ENCODE measurements at regions not wholly inside any gene's neighbourhood (a gene's known extent, or its start where the extent isn't known, plus 50 kb on each side); places are given as distances from the start of the nearest gene placed in this dataset.

DNA sequence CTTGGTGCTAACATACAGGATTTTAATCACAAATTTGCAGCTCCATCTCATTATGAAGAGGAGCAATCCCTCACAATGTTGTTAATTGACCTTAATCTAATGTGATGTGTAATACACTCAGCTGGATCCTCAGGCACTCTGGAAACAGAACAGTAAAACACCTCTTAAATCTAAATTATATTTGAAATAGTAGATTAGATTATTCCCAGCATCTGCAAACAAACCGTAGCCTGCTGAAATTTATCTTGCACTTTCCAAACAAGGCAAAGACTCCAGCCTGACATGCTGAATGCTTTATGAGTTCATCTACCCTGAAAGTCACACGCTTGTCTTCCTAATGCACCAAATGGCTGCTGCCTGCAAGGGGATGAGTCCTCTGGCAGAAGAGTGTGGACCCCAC is 402.3 kb upstream of the GYPC start:
- no TSS peak for BruUV-seq (replicated peaks)
- intact Hi-C loops (cut with micrococcal nuclease; ENCODE audit: unreplicated experiment): no loop called here

DNA sequence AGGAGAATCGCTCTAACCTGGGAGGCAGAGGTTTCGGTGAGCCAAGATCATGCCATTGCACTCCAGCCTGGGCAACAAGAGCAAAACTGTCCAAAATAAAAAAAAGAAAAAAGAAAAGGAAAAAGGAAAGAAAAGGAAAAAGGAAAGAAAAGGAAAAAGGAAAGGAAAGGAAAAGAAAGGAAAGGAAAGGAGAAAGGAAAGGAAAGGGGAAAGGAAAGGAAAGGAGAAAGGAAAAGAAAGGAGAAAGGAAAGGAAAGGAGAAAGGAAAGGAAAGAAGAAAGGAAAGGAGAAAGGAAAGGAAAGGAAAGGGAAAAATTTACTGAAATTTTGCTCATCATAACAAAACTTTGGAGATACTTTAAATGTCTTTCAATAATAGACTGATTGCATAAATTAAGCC is 391.3 kb upstream of the GYPC start:
- intact Hi-C loops (cut with micrococcal nuclease; ENCODE audit: unreplicated experiment): no loop called here
- Histone ChIP-seq H3K4me1 (ENCODE audit: insufficient read depth, low read length, poor library complexity, severe bottlenecking) (no peaks in the 10 kb centered on the region), H3K36me3 (ENCODE audit: insufficient read depth, low read length, poor library complexity, severe bottlenecking) (no peaks in the 10 kb centered on the region), H3K4me3 (ENCODE audit: low read depth, low read length, poor library complexity, severe bottlenecking) (no peak overlapping the region), H3K9me3 (ENCODE audit: low read depth, low read length, poor library complexity, severe bottlenecking) (no peaks in the 10 kb centered on the region), H3K27me3 (replicated peaks; ENCODE audit: insufficient read depth, low read depth, low read length, poor library complexity) (no peaks in the 10 kb centered on the region), H3K27ac (ENCODE audit: low read depth, low read length, poor library complexity, severe bottlenecking) (no peak overlapping the region)
- CTCF ChIA-PET: no interaction called here
- no peak for TF ChIP-seq EZH2 (IDR thresholded peaks at IDR 0.05; ENCODE audit: borderline replicate concordance, low read depth, low read length, poor library complexity, severe bottlenecking)
- TF ChIP-seq CTCF (conservative IDR thresholded peaks at IDR 0.05; ENCODE audit: low read depth, low read length): no peak
- POLR2A ChIA-PET (ENCODE audit: low non-redundant PET): no interaction called here
- DNase-seq (ENCODE audit: low spot score): no peak
- no TSS peak for BruUV-seq (replicated peaks)

More for the DNA sequence above, 402.3 kb upstream of the GYPC start:
- no peak for DNase-seq (ENCODE audit: low spot score)
- no peak for TF ChIP-seq CTCF (conservative IDR thresholded peaks at IDR 0.05; ENCODE audit: low read depth, low read length)
- TF ChIP-seq EZH2 (IDR thresholded peaks at IDR 0.05; ENCODE audit: borderline replicate concordance, low read depth, low read length, poor library complexity, severe bottlenecking): no peak
- H3K9me3 ChIP-seq (ENCODE audit: low read depth, low read length, poor library complexity, severe bottlenecking): no peaks in the 10 kb centered on the region
- no peak overlapping the region for H3K27ac ChIP-seq (ENCODE audit: low read depth, low read length, poor library complexity, severe bottlenecking)
- POLR2A ChIA-PET (ENCODE audit: low non-redundant PET): no interaction called here
- no peak overlapping the region for H3K4me3 ChIP-seq (ENCODE audit: low read depth, low read length, poor library complexity, severe bottlenecking)
- H3K36me3 ChIP-seq (ENCODE audit: insufficient read depth, low read length, poor library complexity, severe bottlenecking): no peaks in the 10 kb centered on the region
- no peaks in the 10 kb centered on the region for H3K4me1 ChIP-seq (ENCODE audit: insufficient read depth, low read length, poor library complexity, severe bottlenecking)
- H3K27me3 ChIP-seq (replicated peaks; ENCODE audit: insufficient read depth, low read depth, low read length, poor library complexity): no peaks in the 10 kb centered on the region
- CTCF ChIA-PET: no interaction called here

- H3K27me3 ChIP-seq (replicated peaks; ENCODE audit: insufficient read depth, low read depth, low read length, poor library complexity): no peaks in the 10 kb centered on the region
- H3K4me3 ChIP-seq (ENCODE audit: low read depth, low read length, poor library complexity, severe bottlenecking): no peak overlapping the region
- H3K27ac ChIP-seq (ENCODE audit: low read depth, low read length, poor library complexity, severe bottlenecking): no peak overlapping the region
- BruUV-seq (replicated peaks): no TSS peak
- POLR2A ChIA-PET (ENCODE audit: low non-redundant PET): no interaction called here
- DNase-seq (ENCODE audit: low spot score): no peak
- no peaks in the 10 kb centered on the region for H3K36me3 ChIP-seq (ENCODE audit: insufficient read depth, low read length, poor library complexity, severe bottlenecking)
- H3K4me1 ChIP-seq (ENCODE audit: insufficient read depth, low read length, poor library complexity, severe bottlenecking): no peaks in the 10 kb centered on the region
- CTCF ChIA-PET: no interaction called here
- intact Hi-C loops (cut with micrococcal nuclease; ENCODE audit: unreplicated experiment): no loop called here
- TF ChIP-seq EZH2 (IDR thresholded peaks at IDR 0.05; ENCODE audit: borderline replicate concordance, low read depth, low read length, poor library complexity, severe bottlenecking) (no peak), CTCF (conservative IDR thresholded peaks at IDR 0.05; ENCODE audit: low read depth, low read length) (no peak)
- no peaks in the 10 kb centered on the region for H3K9me3 ChIP-seq (ENCODE audit: low read depth, low read length, poor library complexity, severe bottlenecking)
Measured at GRCh38 chr2:126269911-126270310, 386.0 kb upstream of the GYPC start.
